GM18505 (cell line): ENCODE measurements at regions not wholly inside any gene's neighbourhood (a gene's known extent, or its start where the extent isn't known, plus 50 kb on each side); places are given as distances from the start of the nearest gene placed in this dataset.

ENCODE experiments used
- ATAC-seq: cut with Tn5 transposase; IDR thresholded peaks from one replicate; pipeline ENCODE4 v1.9.1; 2021; ENCODE audit not compliant: unreplicated experiment
- POLR2A ChIP-seq: IDR thresholded peaks from 4 replicates; pipeline ENCODE4 v1.6.1; 2011; ENCODE audit warnings: borderline replicate concordance; ENCODE audit not compliant: insufficient read depth, insufficient read length; ENCODE audit errors: extremely low read depth

DNA sequence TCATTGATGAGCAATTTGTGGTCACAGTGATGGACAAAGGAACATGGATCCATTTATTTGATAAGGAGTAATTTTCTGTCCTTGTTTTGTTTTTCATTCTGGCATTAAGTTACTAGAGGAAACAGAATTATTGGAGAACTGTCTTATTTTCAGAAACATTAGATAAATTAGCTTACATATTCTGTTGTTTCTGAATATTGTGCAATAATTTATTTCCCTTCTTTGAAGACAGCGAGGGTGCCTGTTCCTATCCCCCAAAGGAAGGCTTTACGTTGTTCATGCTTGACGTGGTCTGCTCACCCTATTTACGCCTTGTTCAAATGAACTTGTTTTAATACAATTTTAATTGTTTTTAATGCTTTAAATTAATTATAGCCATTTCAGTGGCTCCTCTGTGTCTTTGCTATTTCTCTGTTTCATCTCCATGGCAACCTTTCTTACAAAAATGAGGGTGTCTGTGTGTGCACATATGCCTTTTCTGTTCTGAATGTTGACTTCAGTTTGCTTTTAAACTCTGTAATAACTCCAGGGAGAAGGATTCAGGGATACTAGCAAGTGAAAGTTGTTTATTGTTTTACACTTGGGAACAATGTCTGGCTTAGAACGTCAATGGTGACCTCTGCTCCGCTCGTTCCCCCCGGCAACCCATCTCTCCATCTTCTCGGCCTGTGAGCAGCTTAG lies 138.3 kb upstream of the PLET1 start:
- no peak for TF ChIP-seq POLR2A
- no peak for ATAC-seq

DNA sequence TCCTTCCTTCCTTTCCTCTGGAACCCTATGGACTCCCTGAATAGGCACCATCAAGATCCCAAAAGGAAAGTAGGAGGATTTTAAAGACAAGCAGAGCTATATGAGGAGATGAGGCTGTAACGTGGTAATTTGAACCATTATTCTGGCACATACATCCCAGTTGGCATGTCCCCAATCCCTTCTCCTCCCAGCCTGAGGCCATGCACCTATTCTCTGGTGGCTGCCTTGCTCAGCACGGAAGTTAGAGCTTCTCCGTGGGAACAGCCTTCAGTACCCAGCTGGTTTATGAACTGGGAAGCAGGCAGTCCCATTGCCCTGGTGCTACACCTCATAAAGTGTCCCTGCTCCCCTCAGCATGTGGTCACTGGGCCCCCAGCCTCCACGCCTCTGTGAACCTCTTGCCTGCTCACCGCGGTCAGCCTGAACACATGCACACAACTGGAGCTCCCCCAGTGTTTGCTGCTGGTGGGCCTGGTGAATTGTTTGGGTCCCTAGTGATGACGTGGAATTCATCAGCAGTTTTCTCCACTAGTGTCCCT lies 139.9 kb upstream of the PLET1 start:
- no peak for TF ChIP-seq POLR2A
- ATAC-seq = no peak

DNA sequence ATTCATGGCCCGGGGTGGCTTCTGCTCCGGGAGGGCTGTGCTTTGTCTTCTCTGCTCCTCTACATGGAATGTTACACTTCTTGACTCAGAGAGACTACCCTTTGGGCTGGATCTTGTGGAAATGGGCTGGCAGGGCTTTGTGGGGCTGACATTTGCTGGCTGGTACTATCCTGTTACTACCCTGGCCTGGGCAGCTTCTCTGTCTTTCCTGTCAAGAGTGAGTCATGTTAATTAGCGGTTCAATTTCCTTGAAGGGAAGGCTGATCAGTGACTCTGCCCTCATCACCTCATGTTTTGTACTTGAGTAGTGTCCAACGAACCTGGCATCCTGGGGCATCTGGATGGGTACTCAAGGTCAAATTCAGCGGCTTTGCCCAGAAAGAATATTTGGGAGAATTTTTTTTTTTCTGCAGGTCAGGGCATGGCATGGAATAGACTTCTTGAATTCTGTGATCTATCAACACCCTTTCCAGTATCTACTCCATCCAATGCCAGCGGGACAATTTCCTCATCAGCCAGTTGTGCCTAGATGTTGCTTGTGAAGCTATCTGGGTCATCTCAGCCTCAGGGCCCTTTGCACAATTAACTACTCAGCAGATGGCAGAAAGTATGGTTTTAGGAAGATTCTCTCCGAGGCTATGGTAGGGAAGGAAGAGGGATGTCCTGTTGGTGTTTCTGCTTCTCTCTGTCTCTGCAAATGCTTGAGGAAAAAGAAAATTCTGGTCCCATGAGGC lies 140.5 kb upstream of the PLET1 start:
- ATAC-seq = no peak
- TF ChIP-seq POLR2A = no peak

DNA sequence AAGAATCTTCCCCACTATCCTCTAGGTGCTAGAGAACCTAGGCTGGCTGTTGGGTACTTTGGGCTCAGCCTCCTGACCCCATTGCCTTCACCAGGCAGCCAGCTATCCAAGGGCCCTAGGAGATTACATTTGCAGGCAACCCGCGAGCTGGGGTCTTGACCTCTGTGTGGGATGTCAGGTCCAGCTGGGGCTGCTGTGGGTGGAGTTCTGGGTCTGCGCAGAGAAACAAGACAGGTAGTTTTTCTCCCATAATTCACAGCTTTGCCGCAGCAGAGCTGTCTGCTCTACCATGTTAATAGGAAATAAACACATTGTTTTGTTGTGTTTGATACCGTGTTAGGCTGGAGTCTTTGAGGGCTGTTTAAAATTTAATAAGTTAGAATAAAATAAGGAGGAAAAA lies 142.8 kb upstream of the PLET1 start:
- TF ChIP-seq POLR2A = no peak
- ATAC-seq = no peak

DNA sequence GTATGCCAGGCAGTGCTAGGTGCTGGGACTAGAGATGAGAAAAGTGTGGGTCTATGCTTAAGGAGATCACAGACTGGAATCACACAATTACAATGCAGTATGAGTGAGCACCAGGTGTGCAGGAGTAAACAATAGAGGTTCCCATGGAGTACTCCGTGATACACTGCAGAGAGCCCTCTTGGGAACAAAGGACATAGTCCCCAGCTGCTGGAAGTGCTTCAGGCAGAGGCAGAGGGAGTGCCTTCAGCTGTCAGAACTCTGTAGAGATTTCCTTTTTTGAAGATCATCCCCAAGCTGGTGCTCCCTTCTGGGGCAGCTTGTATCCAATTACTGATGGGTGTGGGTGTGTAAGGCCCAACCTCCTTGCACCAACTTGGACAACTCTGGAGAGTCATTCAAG lies 143.5 kb upstream of the PLET1 start:
- TF ChIP-seq POLR2A = no peak
- ATAC-seq = no peak

DNA sequence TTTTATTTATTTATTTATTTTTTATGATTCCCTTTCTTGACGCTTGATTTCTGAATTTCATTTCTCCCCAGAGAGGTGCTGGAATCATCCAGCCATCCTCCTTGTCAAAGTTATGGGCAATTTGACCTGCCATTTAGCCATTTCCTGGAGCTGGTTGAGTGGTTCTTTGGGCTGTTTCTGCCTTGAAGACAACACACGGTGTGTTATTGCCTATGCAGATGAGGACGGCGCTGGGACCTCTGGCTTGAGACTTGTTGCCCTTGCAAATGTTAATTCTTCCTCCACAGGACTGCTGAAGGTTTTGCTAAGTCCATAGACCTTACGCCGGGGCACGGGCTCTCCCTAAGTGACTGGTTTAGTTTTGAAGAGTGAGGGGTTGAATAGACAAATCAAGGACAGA lies 147.9 kb upstream of the PLET1 start:
- no peak for TF ChIP-seq POLR2A
- no peak for ATAC-seq

DNA sequence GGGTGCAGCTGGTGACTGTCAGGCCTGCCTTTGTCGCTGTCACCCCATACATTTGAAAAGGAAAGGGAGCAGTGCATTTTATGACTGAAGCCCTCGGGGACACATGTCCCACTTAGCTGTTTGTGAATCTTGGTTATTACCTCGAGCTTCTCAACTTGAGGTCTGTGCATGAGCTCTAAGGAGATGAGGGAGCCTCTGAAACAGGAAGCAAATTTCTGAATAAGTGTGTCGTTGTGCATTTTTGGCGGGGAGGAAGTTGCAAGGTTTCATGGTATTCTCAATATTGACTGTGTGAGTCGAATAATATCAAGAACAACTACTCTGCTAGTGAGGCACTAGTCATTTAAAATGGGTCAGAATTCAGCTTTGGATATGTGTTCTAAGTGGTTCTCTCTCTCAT lies 149.7 kb upstream of the PLET1 start:
- no peak for ATAC-seq
- no peak for TF ChIP-seq POLR2A

DNA sequence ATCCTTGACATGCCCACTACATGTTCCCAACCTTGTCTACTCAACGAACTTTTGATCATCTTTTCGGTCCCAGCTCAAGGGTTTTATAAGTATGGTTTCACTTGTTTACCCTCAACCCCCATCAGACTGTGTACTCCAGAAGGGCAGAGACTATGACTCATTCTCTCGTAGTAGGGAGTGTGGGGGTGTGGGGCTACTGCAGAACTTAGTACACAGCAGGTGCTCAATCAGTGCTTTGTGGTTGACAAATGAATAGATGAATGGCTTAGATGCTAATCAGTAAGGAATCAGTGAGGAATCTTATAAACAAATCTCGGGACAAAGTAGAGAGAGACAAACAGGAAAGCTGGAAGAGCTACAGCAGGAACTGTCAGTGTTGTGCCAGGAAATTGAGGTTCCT lies 151.7 kb upstream of the PLET1 start:
- no peak for ATAC-seq
- TF ChIP-seq POLR2A = no peak

DNA sequence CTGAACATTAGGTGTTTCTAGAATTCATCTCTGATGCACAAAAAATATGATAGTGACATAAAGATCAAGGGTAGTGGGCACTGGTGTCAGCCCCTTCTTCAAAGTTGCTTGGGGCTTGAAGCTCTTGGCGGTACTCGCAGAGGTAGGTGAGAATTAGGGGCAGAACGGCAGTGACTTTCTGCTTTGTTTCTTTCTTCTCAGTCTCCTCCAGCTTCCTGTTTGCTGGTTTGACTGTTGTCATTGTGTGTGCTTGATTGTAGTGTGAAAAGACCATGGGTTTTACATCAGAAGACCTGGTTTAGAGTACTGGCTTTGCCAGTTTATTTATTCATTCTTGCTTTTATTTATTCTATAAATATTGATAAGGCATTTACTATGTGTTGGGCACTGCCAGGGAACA lies 156.7 kb upstream of the PLET1 start:
- no peak for ATAC-seq
- no peak for TF ChIP-seq POLR2A

DNA sequence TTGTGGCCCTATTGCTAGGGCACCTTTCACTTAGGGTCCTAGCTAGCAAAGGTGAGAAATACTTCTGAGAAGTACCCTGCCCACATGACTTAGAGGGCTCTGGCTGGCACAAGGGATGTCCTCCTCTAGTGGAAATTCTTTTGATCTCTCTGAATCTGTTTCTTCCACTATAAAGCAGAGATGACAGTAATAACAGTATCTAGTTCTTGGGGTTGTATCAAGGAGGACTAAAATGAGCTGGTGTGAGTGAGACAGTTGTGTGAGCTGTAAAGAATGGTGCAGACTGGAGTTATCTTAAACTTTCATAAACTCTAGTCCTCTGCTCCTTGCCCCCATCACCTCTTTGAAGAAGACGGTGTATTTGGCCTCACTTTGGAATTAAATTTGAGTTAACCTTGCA lies 157.8 kb upstream of the PLET1 start:
- no peak for ATAC-seq
- no peak for TF ChIP-seq POLR2A

DNA sequence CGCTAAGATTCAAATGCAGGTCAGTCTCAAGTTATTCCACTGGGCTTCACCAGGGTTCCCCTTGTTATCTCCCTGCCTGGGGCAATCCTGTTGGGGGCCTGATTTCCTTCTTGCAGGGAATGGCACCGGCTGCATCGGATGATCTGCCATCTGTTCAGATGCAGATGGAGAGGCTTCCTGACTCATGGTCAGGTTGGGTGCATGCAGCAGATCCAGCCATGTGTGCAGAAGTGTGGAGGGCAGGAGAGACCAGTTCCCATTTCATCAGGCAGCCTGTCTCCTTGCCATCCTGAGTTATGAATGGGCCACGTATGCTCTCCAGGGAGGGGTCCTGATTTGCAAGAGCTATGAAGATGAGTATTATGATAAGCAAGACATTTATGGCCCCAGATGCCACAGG lies 161.2 kb upstream of the PLET1 start:
- ATAC-seq = no peak
- no peak for TF ChIP-seq POLR2A

DNA sequence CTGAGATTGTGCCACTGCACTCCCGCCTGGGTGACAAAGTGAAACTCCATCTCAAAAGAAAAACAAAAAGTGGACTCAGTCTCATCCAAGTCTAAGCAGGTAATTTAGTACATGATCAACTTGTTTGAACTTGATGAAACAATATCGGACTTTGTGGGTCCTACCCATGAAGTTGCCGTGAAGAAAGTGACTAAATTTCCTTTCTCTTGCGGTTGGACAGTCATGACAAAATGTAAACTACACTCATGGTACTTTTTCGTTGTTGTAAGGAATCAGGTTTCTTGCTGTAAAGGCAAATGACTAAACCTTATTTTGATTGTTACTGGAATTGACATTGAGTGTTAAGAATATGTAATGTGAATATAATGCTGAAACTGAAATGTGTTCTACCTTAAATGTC lies 164.5 kb upstream of the PLET1 start:
- no peak for ATAC-seq
- no peak for TF ChIP-seq POLR2A

DNA sequence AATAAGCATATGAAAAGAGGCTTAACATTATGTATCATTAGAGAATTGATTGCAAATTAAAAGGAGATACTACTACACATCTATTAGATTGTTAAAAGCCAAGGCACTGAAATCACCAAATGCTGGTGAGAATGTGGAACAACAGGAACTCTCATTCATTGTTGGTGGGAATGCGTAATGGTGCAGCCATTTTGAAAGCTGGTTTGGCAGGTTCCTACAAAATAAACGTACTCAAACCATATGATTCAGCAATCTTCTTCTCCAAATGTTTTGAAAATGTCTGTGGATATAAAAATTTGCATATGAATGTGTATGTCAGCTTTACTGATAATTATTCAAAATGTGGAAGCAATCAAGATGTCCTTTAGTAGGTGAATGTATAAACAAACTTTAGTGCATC lies 176.4 kb upstream of the PLET1 start:
- TF ChIP-seq POLR2A = no peak
- ATAC-seq = no peak

DNA sequence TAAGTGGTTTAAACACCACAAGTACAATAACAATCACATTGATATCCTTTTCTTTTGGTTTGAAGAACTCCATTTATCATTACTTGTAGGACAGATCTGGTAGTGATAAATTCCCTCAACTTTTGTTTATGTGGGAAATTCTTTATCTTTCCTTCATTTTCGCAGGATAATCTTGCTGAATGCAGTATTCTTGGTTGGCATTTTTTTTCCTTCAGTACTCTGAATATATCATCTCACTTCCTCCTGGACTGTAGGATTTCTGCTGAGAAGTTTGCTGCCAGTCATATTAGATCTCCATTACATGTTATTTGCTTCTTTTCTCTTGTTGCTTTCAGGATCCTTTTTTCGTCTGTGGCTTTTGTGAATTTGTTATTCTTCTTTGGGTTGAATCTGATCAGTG lies 179.0 kb upstream of the PLET1 start:
- ATAC-seq = no peak
- no peak for TF ChIP-seq POLR2A
